Keratinocyte (primary cell): ENCODE measurements at regions not wholly inside any gene's neighbourhood (a gene's known extent, or its start where the extent isn't known, plus 50 kb on each side); places are given as distances from the start of the nearest gene placed in this dataset.

Experiments used
- DNase-seq: peaks from one replicate; pipeline ENCODE4 v3.0.0-alpha.2; 2011; ENCODE audit warnings: low read depth, missing footprints, low spot score
- FAIRE-seq: peaks from 2 replicates; lab custom pipeline; 2011; peaks lifted over from hg19 to GRCh38; lab: Jason Lieb, UNC
- H2AFZ ChIP-seq: 2 replicates; pipeline ENCODE4 v1.6.0; 2012; ENCODE audit warnings: low read length, control low read depth, inconsistent platforms; ENCODE audit not compliant: control insufficient read depth
- H3K27ac ChIP-seq: 2 replicates; pipeline ENCODE4 v1.5.1; 2011; ENCODE audit warnings: low read length; ENCODE audit not compliant: control insufficient read depth, insufficient read depth
- H3K27me3 ChIP-seq: 3 replicates; pipeline ENCODE4 v1.6.0; 2011; ENCODE audit warnings: low read length; ENCODE audit not compliant: control insufficient read depth, insufficient read depth; ENCODE audit errors: extremely low read depth
- H3K36me3 ChIP-seq, 2 experiments: 2 replicates in 1 of 2; 3 replicates in 1 of 2; pipeline ENCODE4 v1.5.1; 2011; ENCODE audit warnings: low read length in 2 of 2, mild to moderate bottlenecking in 1 of 2; ENCODE audit not compliant: control insufficient read depth in 2 of 2, insufficient read depth in 2 of 2; ENCODE audit errors: extremely low read depth in 1 of 2
- H3K4me1 ChIP-seq: 3 replicates; pipeline ENCODE4 v1.5.1; 2011; ENCODE audit warnings: low read length; ENCODE audit not compliant: control insufficient read depth, insufficient read depth; ENCODE audit errors: extremely low read depth
- H3K4me2 ChIP-seq: 3 replicates; pipeline ENCODE4 v1.6.0; 2011; ENCODE audit warnings: low read depth, low read length; ENCODE audit not compliant: control insufficient read depth, insufficient read depth; ENCODE audit errors: extremely low read depth
- H3K4me3 ChIP-seq, 3 experiments: fragments of 200-600 bp in 1 of 3; sonication (generic) in 1 of 3; 2 replicates in 2 of 3; 3 replicates in 1 of 3; pipeline ENCODE4 v1.5.1; 2011 to 2016; ENCODE audit warnings: low read length in 3 of 3, mild to moderate bottlenecking in 3 of 3, control low read depth in 2 of 3, inconsistent platforms in 1 of 3, low read depth in 1 of 3, mixed read lengths in 1 of 3, mixed run types in 1 of 3, moderate library complexity in 1 of 3; ENCODE audit not compliant: control insufficient read depth in 2 of 3, insufficient read depth in 2 of 3; ENCODE audit errors: extremely low read depth in 1 of 3
- H3K79me2 ChIP-seq: 2 replicates; pipeline ENCODE4 v1.6.0; 2012; ENCODE audit warnings: low read length; ENCODE audit not compliant: control insufficient read depth, insufficient read depth
- H3K9ac ChIP-seq: 3 replicates; pipeline ENCODE4 v1.6.0; 2011; ENCODE audit warnings: low read length; ENCODE audit not compliant: control insufficient read depth, insufficient read depth; ENCODE audit errors: extremely low read depth
- H3K9me1 ChIP-seq: 3 replicates; pipeline ENCODE4 v1.6.0; 2011; ENCODE audit warnings: low read length; ENCODE audit not compliant: control insufficient read depth, insufficient read depth; ENCODE audit errors: extremely low read depth
- H3K9me3 ChIP-seq: 2 replicates; pipeline ENCODE4 v1.5.1; 2012; ENCODE audit warnings: low read depth, low read length; ENCODE audit not compliant: control insufficient read depth
- H4K20me1 ChIP-seq: 3 replicates; pipeline ENCODE4 v1.6.0; 2011; ENCODE audit warnings: low read length; ENCODE audit not compliant: control insufficient read depth, insufficient read depth; ENCODE audit errors: extremely low read depth
- EZH2 ChIP-seq: IDR thresholded peaks from one replicate; pipeline ENCODE4 v1.6.1; 2012; ENCODE audit warnings: inconsistent platforms, mild to moderate bottlenecking, low read length, moderate library complexity
- dilution Hi-C: fragments of 300-500 bp; cut with MboI; formaldehyde crosslinking; loops from one replicate; pipeline ENCODE4 v1.7.0; 2020; ENCODE audit warnings: low sequenced_read_pairs; ENCODE audit not compliant: extremely low pct_ligation_motif_present
- TF ChIP-seq, protein P1 (sequence below), 3 experiments: IDR thresholded peaks in 1 of 3; conservative IDR thresholded peaks in 1 of 3; optimal IDR thresholded peaks in 1 of 3; 2 replicates in 2 of 3; 3 replicates in 1 of 3; pipeline versions ENCODE3 to v1.5.1; 2011; ENCODE audit warnings: low read length in 3 of 3, mild to moderate bottlenecking in 3 of 3, moderate library complexity in 2 of 3, control low read depth in 1 of 3, inconsistent platforms in 1 of 3; ENCODE audit not compliant: insufficient read depth in 2 of 3; ENCODE audit errors: extremely low read depth in 1 of 3

DNA sequence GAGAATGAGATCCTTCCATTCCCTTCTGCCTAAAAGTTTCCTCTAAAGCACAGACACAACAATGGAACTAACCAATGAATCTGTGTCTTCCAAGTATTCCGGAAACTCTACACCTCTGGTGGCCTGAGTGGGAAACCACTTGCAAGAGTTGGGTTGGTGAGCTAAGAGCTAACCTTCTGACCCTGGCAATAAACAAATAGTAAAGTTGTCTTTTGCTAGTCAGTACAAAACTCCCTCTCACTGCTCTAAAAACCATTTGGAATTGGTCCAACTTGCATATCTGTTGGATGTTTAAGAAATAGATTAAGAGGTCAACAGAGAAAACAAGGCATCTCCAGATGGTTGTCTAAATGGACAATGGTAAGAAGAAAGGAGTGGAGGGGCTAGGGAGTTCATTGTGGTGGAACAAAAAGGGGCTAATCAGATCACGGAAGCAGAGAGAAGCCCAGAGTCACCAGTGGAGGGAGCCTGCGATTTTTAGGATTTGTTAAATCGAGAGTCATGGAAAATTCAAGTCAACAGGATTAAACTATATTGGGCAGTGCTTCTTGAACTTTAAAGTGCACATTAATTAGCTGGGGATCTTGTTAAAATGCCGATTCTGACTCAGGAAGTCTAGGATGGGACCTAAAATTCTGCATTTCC lies 192.3 kb downstream of the EVX1 start:
- Histone ChIP-seq H3K27ac (no peak overlapping the region), H4K20me1 (no peaks in the 10 kb centered on the region), H3K4me1 (no peaks in the 10 kb centered on the region), H3K9me3 (no peaks in the 10 kb centered on the region), H3K27me3 (no peaks in the 10 kb centered on the region), H3K9ac (no peak overlapping the region), H3K36me3 (no peaks in the 10 kb centered on the region), H2AFZ (no peak overlapping the region), H3K79me2 (no peaks in the 10 kb centered on the region), H3K4me3 (no peak overlapping the region), H3K9me1 (no peaks in the 10 kb centered on the region), H3K4me2 (no peak overlapping the region)
- dilution Hi-C loops = no loop called here
- DNase-seq = no peak
- FAIRE-seq = no peak
- TF ChIP-seq, protein P1, sequence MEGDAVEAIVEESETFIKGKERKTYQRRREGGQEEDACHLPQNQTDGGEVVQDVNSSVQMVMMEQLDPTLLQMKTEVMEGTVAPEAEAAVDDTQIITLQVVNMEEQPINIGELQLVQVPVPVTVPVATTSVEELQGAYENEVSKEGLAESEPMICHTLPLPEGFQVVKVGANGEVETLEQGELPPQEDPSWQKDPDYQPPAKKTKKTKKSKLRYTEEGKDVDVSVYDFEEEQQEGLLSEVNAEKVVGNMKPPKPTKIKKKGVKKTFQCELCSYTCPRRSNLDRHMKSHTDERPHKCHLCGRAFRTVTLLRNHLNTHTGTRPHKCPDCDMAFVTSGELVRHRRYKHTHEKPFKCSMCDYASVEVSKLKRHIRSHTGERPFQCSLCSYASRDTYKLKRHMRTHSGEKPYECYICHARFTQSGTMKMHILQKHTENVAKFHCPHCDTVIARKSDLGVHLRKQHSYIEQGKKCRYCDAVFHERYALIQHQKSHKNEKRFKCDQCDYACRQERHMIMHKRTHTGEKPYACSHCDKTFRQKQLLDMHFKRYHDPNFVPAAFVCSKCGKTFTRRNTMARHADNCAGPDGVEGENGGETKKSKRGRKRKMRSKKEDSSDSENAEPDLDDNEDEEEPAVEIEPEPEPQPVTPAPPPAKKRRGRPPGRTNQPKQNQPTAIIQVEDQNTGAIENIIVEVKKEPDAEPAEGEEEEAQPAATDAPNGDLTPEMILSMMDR (optimal IDR thresholded peaks at IDR 0.05 in 1 of 3, IDR thresholded peaks at IDR 0.05 in 1 of 3, conservative IDR thresholded peaks at IDR 0.05 in 1 of 3; ENCODE audit: extremely low read depth in 1 of 3, insufficient read depth in 2 of 3, low read length in 3 of 3) = no peak
- TF ChIP-seq EZH2 = no peak

DNA sequence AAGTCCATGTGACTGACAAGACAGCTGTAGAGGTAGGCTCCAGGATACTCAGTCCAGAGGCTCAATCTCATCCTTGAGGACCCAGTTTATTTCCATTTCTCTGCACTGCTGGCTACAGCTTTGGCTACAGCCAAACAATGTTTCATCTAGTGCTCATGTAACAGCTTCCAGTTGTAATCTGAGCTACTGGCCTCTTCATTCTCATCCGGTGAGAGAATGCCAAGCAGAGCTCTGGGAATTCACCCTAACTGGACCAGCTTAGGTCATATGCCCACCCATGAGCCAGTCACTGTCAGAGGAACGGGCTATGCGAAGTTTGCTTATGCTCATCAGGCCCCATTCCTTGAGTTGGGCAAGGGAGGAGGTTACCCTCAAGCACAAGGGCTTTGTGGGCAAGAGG lies 192.9 kb downstream of the EVX1 start:
- Histone ChIP-seq H3K79me2 (no peaks in the 10 kb centered on the region), H3K9me3 (no peaks in the 10 kb centered on the region), H3K27me3 (no peaks in the 10 kb centered on the region), H3K4me3 (no peak overlapping the region), H3K9ac (no peak overlapping the region), H3K4me1 (no peaks in the 10 kb centered on the region), H3K27ac (no peak overlapping the region), H3K4me2 (no peak overlapping the region), H3K9me1 (no peaks in the 10 kb centered on the region), H3K36me3 (no peaks in the 10 kb centered on the region), H2AFZ (no peak overlapping the region), H4K20me1 (no peaks in the 10 kb centered on the region)
- no peak for TF ChIP-seq EZH2
- TF ChIP-seq, protein P1 (optimal IDR thresholded peaks at IDR 0.05 in 1 of 3, IDR thresholded peaks at IDR 0.05 in 1 of 3, conservative IDR thresholded peaks at IDR 0.05 in 1 of 3; ENCODE audit: extremely low read depth in 1 of 3, insufficient read depth in 2 of 3, low read length in 3 of 3) = no peak
- dilution Hi-C loops = no loop called here
- DNase-seq (no peak), FAIRE-seq (no peak)
